NB4 (cell line): ENCODE measurements at regions not wholly inside any gene's neighbourhood (a gene's known extent, or its start where the extent isn't known, plus 50 kb on each side); places are given as distances from the start of the nearest gene placed in this dataset.

Source experiments
- CTCF ChIP-seq: IDR thresholded peaks from one replicate; pipeline ENCODE4 v1.5.1; 2012; ENCODE audit warnings: low read depth, low read length
- MYC ChIP-seq: IDR thresholded peaks from 2 replicates; pipeline ENCODE4 v1.6.1; 2011; ENCODE audit warnings: low read depth, low read length
- POLR2A ChIP-seq: IDR thresholded peaks from 2 replicates; pipeline ENCODE4 v1.6.1; 2011; ENCODE audit warnings: mild to moderate bottlenecking; ENCODE audit not compliant: insufficient read length; ENCODE audit errors: extremely low read depth

GRCh38 chr14:30211326-30211725 is 283.7 kb upstream of the PRKD1 start:
- TF ChIP-seq POLR2A (no peak), CTCF (no peak), MYC (no peak)
